Ecto neural progenitor cell (in vitro differentiated cells): ENCODE measurements at regions not wholly inside any gene's neighbourhood (a gene's known extent, or its start where the extent isn't known, plus 50 kb on each side); places are given as distances from the start of the nearest gene placed in this dataset.
"Not testable (repeated sequence)": the region's sequence is repeated elsewhere in the genome, so short reads cannot be mapped to it uniquely, and the experiment has no call there.

Experiments used
- DNase-seq: peaks from one replicate; pipeline ENCODE4 v3.0.0-alpha.2; 2018; ENCODE audit warnings: low spot score

DNA sequence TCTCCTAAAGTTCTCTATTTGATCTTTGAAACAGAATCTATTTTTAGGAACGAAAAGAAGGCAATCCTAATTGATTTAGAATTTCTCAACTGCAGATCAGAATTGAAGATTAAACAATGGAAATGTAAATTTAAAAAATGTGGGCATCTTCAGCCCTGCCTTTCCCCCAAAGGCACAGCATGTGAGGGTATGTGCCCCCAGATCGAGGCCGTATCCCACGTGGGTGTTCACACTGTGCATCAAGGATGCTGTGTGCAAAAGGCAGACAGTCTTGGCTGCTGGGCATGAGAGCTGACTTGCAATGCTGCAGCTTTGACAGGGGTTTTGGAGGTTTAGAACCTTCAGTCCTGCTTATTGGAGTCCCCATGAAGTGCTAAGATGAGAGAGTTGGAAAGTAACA is 346.3 kb downstream of the VRK1 start:
- DNase-seq, result no peak

DNA sequence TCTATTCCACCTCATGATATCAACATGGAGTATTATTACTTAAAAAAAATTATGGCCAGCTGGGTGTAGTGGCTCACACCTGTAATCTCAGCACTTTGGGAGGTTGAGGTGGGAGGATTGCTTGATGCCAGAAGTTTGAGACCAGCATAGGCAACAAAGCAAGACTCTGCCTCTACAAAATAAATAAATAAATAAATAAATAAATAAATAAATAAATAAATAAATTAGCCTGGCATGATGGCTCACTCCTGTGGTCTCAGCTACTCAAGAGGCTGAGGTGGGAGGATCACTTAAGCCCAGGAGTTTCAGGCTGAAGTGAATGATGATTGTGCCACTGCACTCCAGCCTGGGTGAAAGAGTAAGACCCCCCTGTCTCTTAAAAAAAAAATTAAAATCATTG is 350.8 kb downstream of the VRK1 start:
- not testable (repeated sequence) for DNase-seq

DNA sequence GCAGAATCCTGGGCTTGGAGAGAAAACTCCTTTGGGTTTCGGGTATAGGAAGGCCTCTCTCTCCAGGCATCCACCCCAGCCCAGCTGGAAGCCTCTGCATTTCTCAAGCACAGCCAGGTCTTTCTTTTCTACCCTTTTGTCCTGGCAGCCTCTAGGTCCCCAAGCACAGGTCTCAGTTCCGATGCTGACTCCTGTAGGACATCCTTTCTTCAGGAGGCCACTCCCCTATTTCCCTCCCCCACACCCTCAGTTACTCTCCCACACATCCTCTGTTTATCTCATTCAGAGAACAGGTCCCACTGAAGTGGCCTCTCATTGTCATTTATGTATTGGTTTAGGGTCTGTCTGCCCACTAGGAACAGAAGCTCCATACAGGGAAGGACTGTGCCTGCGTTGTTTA is 352.6 kb downstream of the VRK1 start:
- no peak for DNase-seq

DNA sequence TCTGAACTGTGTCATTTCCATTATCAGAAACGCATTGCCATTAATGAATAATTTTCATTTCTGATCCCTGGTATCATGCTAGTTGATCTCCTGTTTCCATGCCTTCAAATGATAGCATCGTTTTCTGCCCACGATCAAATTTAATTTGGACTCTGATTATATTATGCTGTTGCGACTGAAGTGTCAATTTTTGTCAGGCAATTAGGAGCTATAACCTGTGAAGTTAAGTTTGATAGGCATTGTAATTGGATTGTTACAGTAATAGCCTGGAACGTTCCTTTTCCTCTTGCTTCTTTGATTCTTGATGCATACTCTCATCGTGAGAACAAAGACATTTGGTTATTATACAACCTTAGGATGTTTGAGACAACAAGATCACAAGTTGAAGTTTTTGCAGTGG is 356.3 kb downstream of the VRK1 start:
- no peak for DNase-seq

DNA sequence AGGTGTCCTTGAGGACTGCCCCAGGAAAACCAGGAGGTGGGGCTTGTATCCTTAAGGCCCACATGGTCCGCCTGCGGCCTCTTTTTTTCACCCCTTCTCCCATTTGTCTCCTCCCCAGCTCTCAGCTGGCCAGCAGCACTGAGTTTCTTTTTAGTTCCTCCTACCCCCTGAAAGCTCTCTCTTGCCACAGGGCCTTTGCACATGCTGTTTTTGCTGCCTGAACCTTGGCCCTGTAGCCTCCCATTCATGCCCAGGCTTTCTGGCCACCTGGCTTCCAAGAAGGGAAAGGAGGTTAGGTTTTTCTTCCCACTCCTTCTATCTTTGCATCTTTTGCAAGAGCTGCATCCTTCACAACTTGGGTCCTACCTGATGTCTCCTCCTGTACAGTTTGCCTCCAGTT is 358.1 kb downstream of the VRK1 start:
- no peak for DNase-seq

DNA sequence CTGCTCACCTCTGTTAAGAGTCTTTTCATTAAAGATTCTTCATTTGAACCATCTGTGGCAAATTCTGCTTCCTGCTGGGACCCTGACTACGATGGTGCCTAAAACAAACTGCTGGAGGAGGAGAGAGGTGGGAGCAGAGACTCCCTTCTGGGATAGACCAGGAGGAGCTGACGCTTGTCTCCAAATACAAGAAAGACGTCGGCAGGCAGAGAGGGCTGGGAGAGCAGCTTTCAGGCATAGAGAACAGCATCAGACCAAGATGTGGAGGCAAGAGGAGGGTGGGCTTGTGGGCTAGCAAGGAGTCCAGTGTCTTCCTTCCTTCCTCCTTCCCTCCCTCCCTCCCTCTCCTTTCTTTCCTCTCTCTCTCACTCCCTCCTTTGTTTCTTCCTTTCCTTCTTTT is 358.6 kb downstream of the VRK1 start:
- DNase-seq, result no peak

DNA sequence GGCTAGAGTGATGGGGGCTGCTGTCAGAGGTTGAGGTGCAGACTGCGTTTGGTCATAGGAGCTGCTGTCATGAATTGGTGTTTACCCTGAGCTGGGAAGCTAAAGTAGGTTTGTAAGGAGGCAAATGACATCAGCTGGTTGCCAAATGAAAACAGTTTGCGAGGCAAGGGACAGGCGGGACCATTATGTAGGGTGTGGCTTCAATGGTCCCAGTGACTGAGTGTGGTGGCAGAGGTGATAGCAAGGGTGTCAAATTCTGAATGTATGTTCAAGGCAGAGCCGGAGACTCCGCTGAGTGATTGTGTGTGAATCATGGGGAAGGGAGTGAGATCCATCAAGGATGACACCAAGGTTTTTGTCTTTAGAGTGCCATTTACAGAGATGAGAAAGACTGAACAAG is 359.5 kb downstream of the VRK1 start:
- DNase-seq, result no peak

DNA sequence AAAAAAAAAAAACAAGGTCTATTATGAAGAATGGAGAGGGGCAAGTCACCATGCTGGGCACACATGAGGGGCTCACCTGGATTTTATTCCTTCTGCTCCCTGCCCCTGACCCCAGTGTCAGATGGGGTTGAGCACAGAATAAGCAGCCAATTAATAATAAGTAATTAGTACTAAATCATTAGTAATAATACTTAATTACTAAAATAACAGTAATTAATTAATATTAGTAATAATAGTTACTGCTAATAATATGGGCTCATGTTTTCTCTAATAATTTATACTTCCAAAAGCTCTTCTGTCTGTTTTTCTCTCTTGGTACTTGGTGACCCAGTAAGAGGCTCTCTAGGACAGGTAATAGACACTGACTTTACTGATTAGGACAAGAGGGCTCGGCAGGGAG is 360.9 kb downstream of the VRK1 start:
- no peak for DNase-seq

DNA sequence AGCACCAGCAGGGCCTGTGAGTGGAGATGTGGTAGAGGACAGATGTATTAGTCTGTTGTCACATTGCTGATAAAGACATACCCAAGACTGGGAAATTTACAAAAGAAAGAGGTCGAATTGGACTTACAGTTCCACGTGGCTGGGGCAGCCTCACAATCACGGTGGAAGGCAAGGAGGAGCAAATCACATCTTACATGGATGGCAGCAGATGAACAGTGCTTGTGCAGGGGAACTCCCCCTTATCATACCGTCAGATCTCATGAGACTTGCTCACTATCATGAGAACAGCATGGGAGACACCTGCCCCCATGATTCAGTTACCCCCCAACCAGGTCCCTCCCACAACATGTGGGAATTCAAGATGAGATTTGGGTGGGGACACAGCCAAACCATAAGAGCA is 361.9 kb downstream of the VRK1 start:
- no peak for DNase-seq

DNA sequence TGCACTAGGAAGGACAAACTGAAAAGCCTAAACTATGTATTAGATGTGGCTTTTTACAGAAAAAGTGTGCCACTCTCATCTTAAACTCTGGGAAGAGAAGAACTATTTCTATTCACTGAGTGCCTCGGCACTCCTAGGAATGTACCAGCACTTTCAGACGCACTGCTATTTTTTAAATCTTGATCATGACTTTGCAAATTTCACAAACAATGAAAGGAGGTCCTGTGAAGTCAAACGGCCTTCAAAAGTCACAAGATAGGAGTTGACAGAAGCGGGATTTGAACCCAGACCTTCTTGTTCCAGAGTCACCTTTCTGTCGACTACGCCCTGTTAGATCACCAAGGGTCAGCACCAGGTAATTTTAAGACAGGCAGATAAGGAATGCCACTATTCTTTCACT is 365.4 kb downstream of the VRK1 start:
- no peak for DNase-seq

DNA sequence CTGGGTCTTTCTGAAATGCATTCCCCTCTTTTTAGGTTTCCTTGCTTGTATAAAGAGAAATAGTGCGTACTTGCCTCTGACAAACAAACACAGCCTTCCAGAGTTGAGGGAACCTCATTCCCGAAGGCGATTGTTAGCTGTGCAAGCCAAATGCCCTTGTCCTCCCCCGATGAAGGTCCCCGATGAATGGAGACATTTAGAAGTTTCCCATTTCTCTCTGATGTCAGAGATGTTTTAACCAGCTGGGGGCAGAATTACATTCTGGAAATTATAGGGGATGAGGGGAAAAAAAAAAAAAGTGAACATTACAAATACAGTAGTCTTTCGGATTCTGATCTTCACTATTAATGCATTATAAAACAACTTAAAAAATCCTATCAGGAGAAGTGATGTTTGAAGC is 366.8 kb downstream of the VRK1 start:
- no peak for DNase-seq

DNA sequence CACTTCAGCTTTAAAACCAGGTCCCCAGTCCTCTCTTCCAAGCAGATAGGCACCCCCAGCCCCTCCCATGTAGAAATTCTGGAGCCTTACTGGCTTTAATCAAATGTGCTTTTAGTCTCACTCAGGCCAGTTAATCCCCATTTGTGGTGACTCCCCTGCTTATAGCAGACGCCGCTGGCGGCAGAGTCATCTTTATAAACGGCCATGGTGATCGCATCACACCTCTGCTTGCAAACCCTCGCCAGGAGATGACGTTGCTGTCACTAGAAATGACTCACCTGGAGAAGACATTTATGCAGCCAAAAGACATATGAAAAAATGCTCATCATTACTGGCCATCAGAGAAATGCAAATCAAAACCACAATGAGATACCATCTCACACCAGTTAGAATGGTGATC is 369.3 kb downstream of the VRK1 start:
- DNase-seq, result no peak

DNA sequence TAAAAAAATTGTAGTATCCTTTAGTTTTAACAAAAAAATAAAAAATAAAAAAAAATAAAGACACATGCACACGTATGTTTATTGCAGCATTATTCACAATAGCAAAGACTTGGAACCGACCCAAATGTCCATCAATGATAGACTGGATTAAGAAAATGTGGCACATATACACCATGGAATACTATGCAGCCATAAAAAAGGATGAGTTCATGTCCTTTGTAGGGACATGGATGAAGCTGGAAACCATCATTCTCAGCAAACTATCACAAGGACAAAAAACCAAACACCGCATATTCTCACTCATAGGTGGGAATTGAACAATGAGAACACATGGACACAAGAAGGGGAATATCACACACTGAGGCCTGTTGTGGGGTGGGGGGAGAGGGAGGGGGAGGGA is 370.4 kb downstream of the VRK1 start:
- not testable (repeated sequence) for DNase-seq

DNA sequence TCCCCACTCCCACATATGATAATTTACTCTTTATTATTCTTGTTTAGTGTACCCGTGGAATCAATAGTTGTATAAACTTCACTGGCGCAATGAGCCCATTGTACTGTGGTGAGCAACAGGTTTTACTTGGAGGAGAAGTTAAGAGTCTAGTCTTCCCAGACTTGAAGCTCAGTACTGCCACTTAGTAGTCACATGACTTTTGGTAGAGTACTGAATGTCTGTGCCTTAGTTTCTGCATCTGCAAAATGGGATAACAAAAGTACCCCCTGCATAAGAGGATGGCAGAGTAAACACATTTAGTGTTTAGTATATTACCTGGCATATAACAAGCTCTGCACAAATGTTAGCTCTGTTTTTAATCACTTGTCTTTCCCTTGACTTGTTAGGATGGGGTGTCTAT is 375.5 kb downstream of the VRK1 start:
- no peak for DNase-seq

DNA sequence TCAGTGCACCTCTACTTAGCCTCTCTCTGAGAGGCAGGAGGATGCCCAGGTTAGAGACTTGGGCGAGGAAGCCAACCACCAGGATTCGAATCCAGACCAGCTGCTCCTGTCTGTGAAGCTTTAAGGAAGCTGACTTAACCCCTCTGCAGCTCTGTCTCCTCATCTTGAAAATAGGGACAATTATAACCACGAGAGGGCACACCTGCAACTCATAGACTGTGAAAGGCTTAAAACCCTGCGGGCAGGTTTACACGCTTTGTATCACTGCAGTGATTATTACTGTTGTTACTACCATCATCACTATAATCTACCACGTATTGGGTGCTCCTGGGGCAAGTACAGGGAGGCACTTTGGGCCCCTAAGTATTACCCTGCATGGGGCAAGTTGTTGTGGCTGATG is 379.8 kb downstream of the VRK1 start:
- DNase-seq, result no peak

DNA sequence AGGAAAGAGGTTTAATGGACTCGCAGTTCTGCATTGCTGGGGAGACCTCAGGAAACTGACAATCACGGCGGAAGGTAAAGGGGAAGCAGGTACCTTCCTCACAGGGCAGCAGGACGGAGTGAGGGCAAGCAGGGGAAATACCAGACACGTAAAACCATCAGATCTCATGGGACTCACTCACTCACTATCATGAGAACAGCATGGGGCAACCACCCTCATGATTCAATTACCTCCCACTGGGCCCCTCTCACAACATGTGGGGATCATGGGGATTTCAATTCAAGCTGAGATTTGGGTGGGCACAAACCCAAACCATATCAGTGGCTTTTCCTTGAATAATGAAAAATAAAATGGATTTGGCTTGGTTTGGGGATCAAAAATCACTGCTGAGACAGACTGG is 380.5 kb downstream of the VRK1 start:
- no peak for DNase-seq

DNA sequence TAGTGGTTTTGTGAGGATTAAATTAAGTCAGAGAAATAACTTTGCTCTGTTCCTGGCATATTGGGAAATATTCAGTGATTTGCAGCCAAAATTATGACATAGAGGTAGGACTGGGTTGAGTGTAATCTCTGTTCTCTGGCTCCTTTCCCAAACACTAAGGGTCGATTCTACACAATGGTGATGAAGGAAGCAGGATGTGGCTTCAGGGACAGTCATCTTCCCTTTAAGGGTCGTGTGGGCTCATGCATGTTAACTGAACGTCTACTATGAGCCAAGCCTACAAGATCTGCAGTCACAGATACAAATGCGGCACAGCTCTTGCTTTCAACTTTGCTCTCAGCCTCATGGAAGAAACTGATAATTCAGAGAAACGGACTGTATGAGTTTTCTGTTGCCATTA is 381.6 kb downstream of the VRK1 start:
- no peak for DNase-seq

DNA sequence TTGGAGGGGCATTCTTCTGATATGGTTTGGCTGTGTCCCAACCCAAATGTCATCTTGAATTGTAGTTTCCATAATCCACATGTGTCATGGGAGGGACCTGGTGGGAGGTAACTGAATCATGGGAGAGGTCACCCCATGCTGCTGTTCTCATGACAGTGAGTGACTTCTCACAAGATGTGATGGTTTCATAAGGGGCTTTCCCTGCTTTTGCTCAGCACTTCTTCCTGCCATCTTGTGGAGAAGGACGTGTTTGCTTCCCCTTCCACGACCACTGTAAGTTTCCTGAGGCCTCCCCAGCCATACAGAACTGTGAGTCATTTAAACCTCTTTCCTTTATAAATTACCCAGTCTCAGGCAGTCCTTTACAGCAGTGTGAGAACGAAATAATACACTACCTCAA is 382.4 kb downstream of the VRK1 start:
- DNase-seq, result no peak

DNA sequence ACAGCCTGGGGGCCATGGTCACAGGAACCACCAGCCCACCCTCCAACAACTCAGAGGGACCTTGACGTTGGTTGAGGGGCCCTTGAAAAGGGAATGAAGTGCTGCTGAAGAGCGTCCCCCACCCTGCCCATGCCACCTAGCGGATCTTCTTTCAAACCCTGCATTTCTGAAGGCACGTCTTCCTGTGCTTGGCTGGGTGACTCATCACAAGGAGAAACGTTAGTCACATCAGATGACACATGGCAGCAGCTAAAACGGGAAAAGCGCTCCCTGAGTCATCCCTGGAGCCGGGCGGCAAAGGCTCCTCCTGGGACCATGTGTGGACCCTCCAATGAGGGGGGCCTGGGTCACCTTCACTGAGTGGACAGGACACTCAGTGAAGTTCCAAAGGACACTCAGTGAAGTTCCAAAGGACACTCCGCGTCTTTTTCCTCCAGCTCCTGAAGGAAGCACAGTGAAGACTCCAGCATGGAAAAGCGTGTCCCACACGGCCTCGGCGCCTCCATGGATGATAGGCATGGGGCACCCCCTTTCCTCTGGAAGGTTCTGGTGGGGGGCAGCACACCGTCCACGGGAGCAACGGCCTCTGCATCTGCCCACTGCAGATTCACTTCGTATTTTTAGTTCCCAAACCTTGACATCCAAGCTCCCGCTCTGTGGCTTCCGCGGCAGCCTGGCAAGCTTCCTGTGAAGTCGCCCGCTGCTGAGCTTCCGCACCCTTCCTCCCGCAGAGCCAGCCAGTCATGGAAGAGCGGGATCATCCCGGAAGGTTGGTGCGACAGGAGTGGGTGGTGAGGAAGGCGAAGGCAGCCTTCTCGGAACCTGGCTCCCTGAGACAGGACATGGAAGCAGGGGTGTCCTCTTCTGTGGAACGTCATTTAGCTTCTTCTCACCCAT is 383.4 kb downstream of the VRK1 start:
- DNase-seq, result no peak

DNA sequence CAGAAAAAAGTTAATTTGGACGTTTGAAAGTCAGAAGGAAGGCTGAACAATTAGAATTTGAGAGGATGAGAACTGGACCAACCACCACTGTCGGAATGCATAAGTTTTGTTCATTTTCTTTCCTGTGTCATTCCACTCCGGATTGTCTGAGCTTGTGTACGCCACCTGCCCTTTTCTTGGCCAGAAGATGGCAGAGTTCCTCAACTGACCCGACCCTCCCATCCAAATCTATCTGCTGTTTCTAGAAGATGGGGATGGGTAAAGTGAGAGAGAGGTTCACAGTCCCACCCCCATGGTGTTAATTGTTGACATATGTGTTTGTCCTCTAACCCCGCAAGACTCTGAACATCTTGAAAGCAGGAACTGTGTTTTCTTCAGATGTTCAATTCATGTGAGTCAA is 388.0 kb downstream of the VRK1 start:
- DNase-seq, result no peak

DNA sequence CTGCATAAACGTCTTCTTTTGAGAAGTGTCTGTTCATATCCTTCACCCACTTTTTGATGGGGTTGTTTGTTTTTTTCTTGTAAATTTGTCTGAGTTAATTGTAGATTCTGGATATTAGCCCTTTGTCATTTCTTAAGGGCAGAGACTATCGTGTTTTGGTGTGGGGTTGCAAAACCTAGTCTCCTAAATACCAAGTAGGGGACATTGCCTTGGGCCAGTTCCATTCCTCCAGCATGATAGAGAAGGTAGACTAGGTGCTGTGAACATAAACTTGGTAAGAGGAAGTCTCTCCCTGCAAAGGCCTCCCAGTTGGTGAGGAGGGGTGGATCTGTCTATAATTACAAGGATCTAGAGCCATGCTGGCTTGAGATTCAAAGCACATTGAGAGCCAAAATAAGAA is 390.7 kb downstream of the VRK1 start:
- DNase-seq, result no peak

DNA sequence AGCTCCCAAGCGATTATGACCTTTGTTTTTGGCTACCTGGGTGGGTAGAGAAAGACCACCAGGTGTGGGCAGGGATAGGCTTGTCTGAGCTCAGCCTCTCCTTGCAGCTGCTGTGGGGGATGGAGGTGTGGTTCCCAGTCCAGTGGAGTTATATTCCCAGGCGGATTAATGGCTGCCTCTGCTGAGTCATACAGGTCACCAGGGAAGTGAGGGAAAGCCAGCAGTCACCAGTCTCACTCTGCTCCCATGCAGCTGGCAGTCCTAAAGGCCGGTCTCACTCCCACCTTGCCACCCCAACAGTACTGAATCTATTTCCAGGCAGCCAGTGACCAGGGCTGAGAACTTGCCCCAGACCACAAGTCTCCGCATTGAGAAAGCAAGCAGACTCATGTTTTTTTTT is 399.2 kb downstream of the VRK1 start:
- DNase-seq, result no peak

DNA sequence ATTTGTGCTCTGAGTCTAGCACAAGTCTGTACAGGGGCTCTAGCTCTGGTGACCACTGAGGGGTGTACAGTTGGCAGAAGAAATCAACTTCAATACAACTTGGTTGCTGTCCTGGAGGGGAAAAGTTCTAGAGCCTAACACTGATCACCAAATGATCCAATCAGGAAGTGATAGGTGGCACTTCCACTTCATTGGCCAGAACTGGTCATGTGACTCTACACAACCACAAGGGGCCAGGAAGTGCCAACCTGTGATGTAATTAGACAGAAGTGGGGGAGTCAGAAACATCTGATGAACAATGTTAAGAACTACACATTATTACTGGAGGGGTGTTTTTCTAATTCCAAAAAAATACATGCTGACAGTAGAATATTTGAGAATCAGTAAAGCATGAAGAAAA is 401.6 kb downstream of the VRK1 start:
- no peak for DNase-seq

DNA sequence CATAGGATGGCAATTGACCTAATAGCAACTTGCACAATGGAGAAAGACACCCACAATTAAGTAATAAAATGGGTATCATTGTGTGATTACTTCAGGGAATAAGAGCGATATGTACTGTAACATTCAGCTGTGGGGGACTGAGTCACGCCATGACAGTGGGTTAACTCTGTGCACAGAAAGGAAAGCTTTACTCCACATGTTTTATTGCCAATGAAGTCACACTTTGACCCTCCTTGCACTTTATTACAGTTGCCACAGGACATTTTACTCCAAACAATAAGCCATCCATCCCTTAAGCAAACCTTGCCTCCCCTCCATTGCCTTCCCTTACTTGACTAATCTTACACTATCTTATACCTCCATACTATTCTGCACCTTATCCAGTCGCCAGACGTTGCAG is 403.1 kb downstream of the VRK1 start:
- no peak for DNase-seq
